ENCODE measurements at regions not wholly inside any gene's neighbourhood (a gene's known extent, or its start where the extent isn't known, plus 50 kb on each side); places are given as distances from the start of the nearest gene placed in this dataset.

- TF ChIP-seq CTCF (IDR thresholded peaks at IDR 0.05): no peak
- TF ChIP-seq EZH2 (IDR thresholded peaks at IDR 0.05): no peak
- no peak for TF ChIP-seq EZH2phosphoT487 (IDR thresholded peaks at IDR 0.05)
Measured at GRCh38 chr2:128425731-128426620, 107.3 kb upstream of the HS6ST1 start.

All from neural progenitor cell (in vitro differentiated cells).